Aorta (tissue), 5 donors: ENCODE measurements at regions not wholly inside any gene's neighbourhood (a gene's known extent, or its start where the extent isn't known, plus 50 kb on each side); places are given as distances from the start of the nearest gene placed in this dataset.
A peak's percentile ranks its signal among the peaks of the same experiment; 100 is the strongest.

Experiments
- ATAC-seq: fragments of 200-7000 bp; cut with Tn5 transposase; one replicate; pipeline ENCODE4 v1.9.1; 2022; ENCODE audit warnings: moderate library complexity; ENCODE audit not compliant: low FRiP score
- DNase-seq, 2 donors: peaks; one replicate each; pipeline ENCODE4 v3.0.0-alpha.2; 2020
- H3K27ac ChIP-seq, 2 donors: one replicate each; pipeline ENCODE4 v1.5.1; 2013; ENCODE audit warnings: low read length in 2 of 2, mild to moderate bottlenecking in 2 of 2, moderate library complexity in 2 of 2, control low read depth in 1 of 2, inconsistent platforms in 1 of 2, low read depth in 1 of 2
- H3K27me3 ChIP-seq, 2 donors: one replicate each; pipeline ENCODE4 v1.6.1; 2013; ENCODE audit warnings: control low read depth in 1 of 2, low read length in 1 of 2, mild to moderate bottlenecking in 1 of 2, moderate library complexity in 1 of 2; ENCODE audit not compliant: insufficient read depth in 2 of 2, control insufficient read depth in 1 of 2
- H3K36me3 ChIP-seq, 2 donors: one replicate each; pipeline ENCODE4 v1.6.1; 2013; ENCODE audit warnings: control low read depth in 1 of 2, low read length in 1 of 2, mild to moderate bottlenecking in 1 of 2; ENCODE audit not compliant: insufficient read depth in 2 of 2, control insufficient read depth in 1 of 2
- H3K4me1 ChIP-seq, 2 donors: one replicate each; pipeline ENCODE4 v1.6.1; 2013; ENCODE audit warnings: low read length in 2 of 2, control low read depth in 1 of 2, mild to moderate bottlenecking in 1 of 2, moderate library complexity in 1 of 2; ENCODE audit not compliant: insufficient read depth in 2 of 2, control insufficient read depth in 1 of 2
- H3K4me3 ChIP-seq, 2 donors: one replicate each; pipeline ENCODE4 v1.5.1; 2013; ENCODE audit warnings: low read length in 2 of 2, control low read depth in 1 of 2, mild to moderate bottlenecking in 1 of 2
- H3K9me3 ChIP-seq: one replicate; pipeline ENCODE4 v1.6.1; 2013; ENCODE audit warnings: mild to moderate bottlenecking, low read length; ENCODE audit not compliant: control insufficient read depth
- WGBS, 2 donors: extraction: QIAGEN DNeasy Blood & Tissue Kit; methylation state at CpG; one replicate each; pipeline ENCODE4 v1.1.7; 2013; 5-methylcytosine and 5-hydroxymethylcytosine counted together
- intact Hi-C, 2 donors: fragments of 100-400 bp; cut with DNase I; formaldehyde crosslinking; loops; one replicate each; pipeline versions ENCODE4 v1.14.2 to v1.15.0; 2022
- donor health status: healthy with polysubstance abuse.
- donor health status: Bipolar disorder and iron deficiency.
- donor health status: DM: no; HTN: no; CAD: no.
- donor health status: DM: no; HTN: no; CAD: no.
- donor health status: DM: yes; HTN: yes; CAD: no.

DNA sequence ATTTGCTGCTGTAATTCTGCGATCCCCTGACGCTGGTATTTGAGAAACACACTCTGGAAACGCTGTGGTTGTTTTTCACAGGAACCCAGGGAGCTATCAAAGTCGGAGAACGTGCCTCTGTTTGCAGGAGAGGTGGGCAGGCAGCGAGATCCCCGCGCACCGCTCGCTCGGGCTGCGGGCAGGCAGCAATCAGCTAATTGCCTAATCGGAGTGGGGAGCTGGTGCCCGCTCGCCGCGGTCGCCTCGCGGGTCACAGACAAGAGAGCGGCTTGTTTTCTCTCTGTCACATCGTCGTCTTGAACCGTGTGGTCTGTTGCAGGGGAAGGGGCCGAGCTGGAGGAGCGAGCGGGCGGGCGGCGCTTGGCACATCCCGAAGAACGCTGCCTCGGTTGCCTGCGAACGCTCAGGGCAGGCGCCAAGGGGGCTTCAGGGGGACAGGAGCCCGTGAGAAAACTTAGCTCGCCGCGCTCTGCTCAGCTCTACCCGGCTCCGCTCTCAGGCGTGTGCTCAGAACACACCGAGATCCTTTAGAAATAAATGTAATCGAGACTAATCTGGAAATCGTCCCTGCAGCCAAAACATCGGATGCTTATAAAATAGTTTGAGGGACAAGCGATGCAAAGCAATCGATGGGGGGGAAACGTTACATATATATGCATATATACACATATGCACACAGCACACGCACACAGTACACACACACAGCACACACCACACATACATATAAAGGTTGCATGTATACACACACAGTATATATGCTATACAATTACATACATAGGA lies 93.6 kb upstream of the SMYD2 start:
- peaks cover 1% of the 10 kb centered on the region for H3K9me3 ChIP-seq
- H3K27me3 ChIP-seq = peaks cover 0 to 1% of the 10 kb centered on the region in 2 donors
- H3K4me1 ChIP-seq = no peaks in the 10 kb centered on the region
- WGBS, 2 donors = 3 to 4% methylated on average over 50 to 51 of the region's 51 CpGs
- intact Hi-C loops = no loop called here
- ATAC-seq (no peak), DNase-seq (peak in 1 of 2 donors; percentile 67)
- no peaks in the 10 kb centered on the region for H3K36me3 ChIP-seq
- H3K4me3 ChIP-seq = no peak overlapping the region
- no peak overlapping the region for H3K27ac ChIP-seq

DNA sequence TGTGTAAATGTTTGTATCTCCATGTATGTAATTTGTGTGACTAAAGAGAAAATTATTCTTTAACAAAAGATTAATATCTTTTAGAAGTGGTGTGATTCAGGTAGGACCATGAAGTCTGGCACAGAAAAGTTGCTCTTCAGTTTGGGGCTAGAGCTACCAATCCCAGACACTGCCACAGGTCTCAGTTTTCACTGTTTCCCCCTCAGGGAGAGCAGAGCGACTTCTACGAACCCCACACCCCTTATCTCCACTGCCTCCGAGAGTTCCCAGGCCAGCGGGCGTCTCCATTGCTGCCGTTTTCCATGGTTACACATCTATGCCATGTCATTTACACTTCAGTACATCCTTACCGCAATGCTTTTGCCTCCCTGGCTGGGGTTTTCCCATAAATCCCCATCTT lies 93.0 kb upstream of the SMYD2 start:
- peaks cover 0 to 1% of the 10 kb centered on the region in 2 donors for H3K27me3 ChIP-seq
- no peaks in the 10 kb centered on the region for H3K4me1 ChIP-seq
- peaks cover 1% of the 10 kb centered on the region for H3K9me3 ChIP-seq
- H3K4me3 ChIP-seq = no peak overlapping the region
- H3K27ac ChIP-seq = no peak overlapping the region
- 13% methylated on average over 7 of the region's 7 CpGs for WGBS, 2 donors
- no peaks in the 10 kb centered on the region for H3K36me3 ChIP-seq
- intact Hi-C loops = no loop called here
- DNase-seq = no peak
- ATAC-seq = no peak

DNA sequence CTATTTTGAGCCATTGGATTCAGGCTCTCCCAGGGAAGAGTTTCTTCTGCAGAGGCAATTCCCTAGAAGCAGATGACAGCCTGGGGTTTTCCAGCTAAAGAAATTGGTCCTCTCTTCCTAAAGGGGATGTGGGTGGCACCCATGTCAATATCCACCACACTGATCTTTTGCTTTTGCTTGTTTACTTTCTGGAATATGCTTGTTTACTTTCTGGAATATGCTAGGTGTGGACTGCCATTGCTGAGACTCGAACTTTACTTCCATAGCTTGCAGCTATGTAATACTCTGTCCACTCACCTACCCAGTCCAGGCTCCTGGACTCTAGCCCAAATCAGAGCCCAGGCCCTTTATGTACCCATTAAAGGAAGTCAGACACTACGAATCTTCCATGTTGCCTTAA lies 92.1 kb upstream of the SMYD2 start:
- H3K36me3 ChIP-seq = no peaks in the 10 kb centered on the region
- H3K4me1 ChIP-seq = no peaks in the 10 kb centered on the region
- intact Hi-C loops = no loop called here
- H3K27ac ChIP-seq = no peak overlapping the region
- peaks cover 0 to 3% of the 10 kb centered on the region in 2 donors for H3K27me3 ChIP-seq
- 78 to 91% methylated on average over 2 of the region's 2 CpGs for WGBS, 2 donors
- DNase-seq = no peak
- peaks cover 3% of the 10 kb centered on the region for H3K9me3 ChIP-seq
- no peak overlapping the region for H3K4me3 ChIP-seq
- ATAC-seq = no peak

DNA sequence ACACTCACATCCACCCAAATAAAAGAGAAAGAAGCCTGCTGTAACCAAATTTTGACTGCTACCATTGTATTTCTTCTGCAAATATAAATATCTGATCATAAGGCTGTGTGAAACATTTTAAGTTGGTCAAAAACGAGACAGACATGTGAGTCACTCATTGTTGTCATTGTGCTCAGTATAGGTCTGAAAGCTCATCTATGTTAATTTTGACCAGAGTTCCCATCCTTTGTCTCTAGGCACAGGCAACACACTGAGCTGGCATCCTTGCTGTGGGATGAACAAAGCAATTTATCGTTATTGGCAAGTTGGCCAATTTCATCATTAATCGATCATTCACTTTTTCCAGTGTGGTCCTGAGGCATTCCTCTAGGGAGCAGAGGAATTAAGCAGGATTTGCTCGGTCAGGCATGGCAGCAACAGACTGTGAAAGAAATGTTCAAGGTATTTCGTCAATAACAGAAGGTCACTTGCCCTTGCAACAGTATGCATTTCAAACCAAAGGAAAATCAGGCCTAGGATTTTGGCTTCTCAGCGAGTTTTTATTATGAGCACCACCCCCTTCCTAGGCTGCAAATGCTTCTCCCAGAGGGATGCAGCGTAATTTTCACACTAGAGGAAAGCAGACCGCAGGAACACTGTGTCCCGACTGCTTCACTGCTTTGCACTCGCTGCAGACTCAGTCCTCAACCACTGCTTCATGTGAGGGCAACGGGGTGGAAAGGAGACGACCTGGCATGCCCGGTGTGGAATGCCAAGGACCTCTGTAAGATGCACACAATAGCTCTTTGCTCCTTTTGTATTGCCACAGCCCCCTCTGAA lies 87.9 kb upstream of the SMYD2 start:
- Histone ChIP-seq H3K36me3 (no peaks in the 10 kb centered on the region), H3K4me1 (no peaks in the 10 kb centered on the region), H3K27me3 (peaks cover 0 to 2% of the 10 kb centered on the region in 2 donors), H3K27ac (no peak overlapping the region), H3K9me3 (peaks cover 2% of the 10 kb centered on the region), H3K4me3 (no peak overlapping the region)
- intact Hi-C loops = no loop called here
- 33 to 42% methylated on average over 13 of the region's 13 CpGs for WGBS, 2 donors
- ATAC-seq = no peak
- DNase-seq = no peak

DNA sequence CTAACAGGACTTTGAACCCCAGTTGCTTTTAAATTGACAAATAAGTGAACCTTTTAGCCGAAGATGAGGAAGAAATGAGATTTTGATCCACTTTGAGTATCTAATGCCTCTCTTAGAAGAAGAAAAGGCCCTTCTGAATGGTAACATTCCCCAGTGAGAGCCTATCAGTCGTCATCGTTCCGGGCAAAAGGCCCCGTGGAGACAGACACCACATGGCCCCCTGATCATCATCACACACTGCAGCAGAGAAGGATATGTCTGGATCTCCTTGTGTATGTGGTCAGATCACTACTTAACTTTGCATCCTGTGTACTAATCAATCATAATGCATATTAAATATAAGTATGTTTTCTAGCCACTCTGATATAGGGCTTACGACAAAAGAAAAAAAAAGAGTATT lies 87.3 kb upstream of the SMYD2 start:
- Histone ChIP-seq H3K4me1 (no peaks in the 10 kb centered on the region), H3K36me3 (no peaks in the 10 kb centered on the region), H3K27me3 (peaks cover 0 to 2% of the 10 kb centered on the region in 2 donors), H3K9me3 (peaks cover 2% of the 10 kb centered on the region), H3K27ac (no peak overlapping the region), H3K4me3 (no peak overlapping the region)
- WGBS, 2 donors = 67 to 76% methylated on average over 6 of the region's 6 CpGs
- intact Hi-C loops = no loop called here
- ATAC-seq (no peak), DNase-seq (no peak)

DNA sequence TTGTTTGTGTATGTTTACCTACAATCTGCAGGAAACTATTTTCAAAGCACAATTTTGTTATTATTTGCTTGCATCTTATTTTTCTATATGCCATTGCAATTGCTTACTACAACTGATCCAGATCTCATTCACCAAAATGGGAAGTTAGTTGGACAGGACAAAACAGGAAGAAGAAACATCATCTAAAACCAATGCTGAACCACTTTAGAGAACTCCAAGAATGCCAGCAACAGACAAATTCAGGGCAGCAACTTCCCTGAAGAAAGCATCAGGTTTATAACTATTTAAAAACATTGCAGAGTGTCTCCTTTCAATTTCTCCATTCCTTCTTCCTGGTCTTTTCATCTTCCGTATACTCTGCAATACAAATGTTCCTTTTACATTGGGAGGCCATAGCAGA lies 82.4 kb upstream of the SMYD2 start:
- ATAC-seq (no peak), DNase-seq (no peak)
- no peaks in the 10 kb centered on the region for H3K4me1 ChIP-seq
- intact Hi-C loops = no loop called here
- no peaks in the 10 kb centered on the region for H3K27me3 ChIP-seq
- no peak overlapping the region for H3K27ac ChIP-seq
- 81 to 88% methylated on average over 1 of the region's 1 CpG for WGBS, 2 donors
- no peaks in the 10 kb centered on the region for H3K9me3 ChIP-seq
- no peaks in the 10 kb centered on the region for H3K36me3 ChIP-seq
- H3K4me3 ChIP-seq = no peak overlapping the region

DNA sequence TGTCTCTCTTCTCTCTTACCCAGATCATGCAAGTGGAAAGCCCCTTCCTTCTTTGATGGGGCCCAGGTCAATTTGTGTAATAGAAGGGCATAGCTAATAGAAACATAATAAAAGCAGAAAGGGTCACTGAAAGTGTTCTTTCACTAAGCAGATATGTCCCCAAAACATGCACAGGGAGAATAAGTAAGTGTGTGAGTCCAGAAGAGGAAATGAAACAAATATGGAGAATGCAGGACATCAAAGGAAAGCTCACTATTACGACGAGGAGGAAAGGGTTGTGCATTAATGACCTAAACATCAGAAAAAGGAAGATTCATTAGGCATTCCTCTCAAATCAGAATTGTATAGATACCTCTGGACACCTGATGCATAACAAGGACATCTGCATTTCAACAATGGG lies 81.4 kb upstream of the SMYD2 start:
- intact Hi-C loops = no loop called here
- Histone ChIP-seq H3K4me1 (no peaks in the 10 kb centered on the region), H3K4me3 (no peak overlapping the region), H3K27ac (no peak overlapping the region), H3K27me3 (no peaks in the 10 kb centered on the region), H3K36me3 (no peaks in the 10 kb centered on the region), H3K9me3 (no peaks in the 10 kb centered on the region)
- DNase-seq (no peak), ATAC-seq (no peak)
- 69 to 80% methylated on average over 2 of the region's 2 CpGs for WGBS, 2 donors

DNA sequence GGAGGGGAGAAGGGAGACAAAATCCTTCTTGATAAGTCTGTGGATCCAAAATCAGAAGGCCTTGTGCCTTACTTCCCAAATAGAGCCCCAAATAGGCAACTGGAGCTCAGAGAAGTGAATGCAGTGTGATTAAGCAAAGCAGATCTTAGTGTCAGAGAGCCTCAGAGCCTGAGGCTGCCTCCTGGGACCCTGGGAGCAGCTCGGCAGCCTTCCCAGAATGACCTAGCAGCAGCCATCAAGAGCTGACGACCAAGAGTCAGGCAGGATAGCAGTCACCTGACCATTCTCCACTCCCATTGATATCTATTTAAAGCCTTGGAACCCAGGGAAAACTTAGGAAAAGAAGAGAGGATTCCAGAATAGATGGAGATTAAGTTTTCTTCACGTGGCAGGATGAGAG lies 78.0 kb upstream of the SMYD2 start:
- no peak for ATAC-seq
- no peak overlapping the region for H3K4me3 ChIP-seq
- DNase-seq = no peak
- H3K9me3 ChIP-seq = no peaks in the 10 kb centered on the region
- H3K27me3 ChIP-seq = peaks cover 0 to 2% of the 10 kb centered on the region in 2 donors
- intact Hi-C loops = no loop called here
- 49 to 58% methylated on average over 3 of the region's 3 CpGs for WGBS, 2 donors
- no peaks in the 10 kb centered on the region for H3K4me1 ChIP-seq
- H3K27ac ChIP-seq = no peak overlapping the region
- no peaks in the 10 kb centered on the region for H3K36me3 ChIP-seq

DNA sequence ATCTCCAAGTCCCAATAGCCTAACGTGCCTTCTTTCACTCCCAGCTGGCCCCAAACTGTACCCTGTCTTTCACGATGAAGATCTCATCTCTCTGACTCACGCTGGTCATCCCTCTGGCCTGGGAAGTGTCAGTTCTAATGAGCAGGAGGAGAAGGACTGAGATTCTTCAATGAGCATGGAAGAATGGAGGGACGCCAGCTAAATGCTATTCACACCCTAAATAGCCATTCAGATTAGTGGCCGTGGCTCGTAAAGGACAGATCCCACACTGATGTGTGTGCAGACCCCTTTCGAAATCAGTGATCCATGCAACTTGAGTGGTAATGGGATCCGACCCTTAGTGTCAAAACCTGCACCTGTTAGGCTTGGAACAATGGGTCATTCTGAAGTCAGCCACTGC lies 75.9 kb upstream of the SMYD2 start:
- Histone ChIP-seq H3K27ac (no peak overlapping the region), H3K27me3 (peaks cover 0 to 2% of the 10 kb centered on the region in 2 donors), H3K4me1 (no peaks in the 10 kb centered on the region), H3K9me3 (no peaks in the 10 kb centered on the region), H3K4me3 (no peak overlapping the region), H3K36me3 (no peaks in the 10 kb centered on the region)
- 69% methylated on average over 8 of the region's 8 CpGs for WGBS, 2 donors
- ATAC-seq (no peak), DNase-seq (no peak)
- intact Hi-C loops = no loop called here
